ENCODE measurements at regions not wholly inside any gene's neighbourhood (a gene's known extent, or its start where the extent isn't known, plus 50 kb on each side); places are given as distances from the start of the nearest gene placed in this dataset.

GRCh38 chrX:97867266-97867665 is 983.6 kb downstream of the RPA4 start:
- FAIRE-seq = no peak
- Histone ChIP-seq H3K36me3 (ENCODE audit: control insufficient read depth in 2 of 2, extremely low read depth in 1 of 2, insufficient read depth in 2 of 2, low read length in 2 of 2) (no peaks in the 10 kb centered on the region), H3K27ac (ENCODE audit: control insufficient read depth, insufficient read depth, low read length) (no peak overlapping the region), H3K4me2 (ENCODE audit: control insufficient read depth, extremely low read depth, insufficient read depth, low read depth, low read length) (no peak overlapping the region), H2AFZ (ENCODE audit: control insufficient read depth, low read length) (no peak overlapping the region), H3K9ac (ENCODE audit: control insufficient read depth, extremely low read depth, insufficient read depth, low read length) (no peak overlapping the region), H3K9me1 (ENCODE audit: control insufficient read depth, extremely low read depth, insufficient read depth, low read length) (no peaks in the 10 kb centered on the region), H4K20me1 (ENCODE audit: control insufficient read depth, extremely low read depth, insufficient read depth, low read length) (no peaks in the 10 kb centered on the region), H3K9me3 (ENCODE audit: control insufficient read depth, low read depth, low read length) (no peaks in the 10 kb centered on the region), H3K4me1 (ENCODE audit: control insufficient read depth, extremely low read depth, insufficient read depth, low read length) (no peaks in the 10 kb centered on the region), H3K79me2 (ENCODE audit: control insufficient read depth, insufficient read depth, low read length) (no peaks in the 10 kb centered on the region), H3K4me3 (ENCODE audit: control insufficient read depth in 2 of 3, extremely low read depth in 1 of 3, insufficient read depth in 2 of 3, low read depth in 1 of 3, low read length in 3 of 3) (no peak overlapping the region), H3K27me3 (ENCODE audit: control insufficient read depth, extremely low read depth, insufficient read depth, low read length) (no peaks in the 10 kb centered on the region)
- TF ChIP-seq CTCF (optimal IDR thresholded peaks at IDR 0.05 in 1 of 3, IDR thresholded peaks at IDR 0.05 in 1 of 3, conservative IDR thresholded peaks at IDR 0.05 in 1 of 3; ENCODE audit: extremely low read depth in 1 of 3, insufficient read depth in 2 of 3, low read length in 3 of 3) = no peak
- TF ChIP-seq EZH2 (IDR thresholded peaks at IDR 0.05; ENCODE audit: low read length) = no peak
- no peak for DNase-seq (ENCODE audit: low read depth, low spot score)
- dilution Hi-C loops (cut with MboI; ENCODE audit: extremely low pct_ligation_motif_present, low sequenced_read_pairs) = no loop called here

GRCh38 chrX:97876697-97877407 is 993.1 kb downstream of the RPA4 start:
- H2AFZ ChIP-seq (ENCODE audit: control insufficient read depth, low read length) = no peak overlapping the region
- no peak overlapping the region for H3K4me2 ChIP-seq (ENCODE audit: control insufficient read depth, extremely low read depth, insufficient read depth, low read depth, low read length)
- no peaks in the 10 kb centered on the region for H3K27me3 ChIP-seq (ENCODE audit: control insufficient read depth, extremely low read depth, insufficient read depth, low read length)
- H3K4me3 ChIP-seq (ENCODE audit: control insufficient read depth in 2 of 3, extremely low read depth in 1 of 3, insufficient read depth in 2 of 3, low read depth in 1 of 3, low read length in 3 of 3) = no peak overlapping the region
- dilution Hi-C loops (cut with MboI; ENCODE audit: extremely low pct_ligation_motif_present, low sequenced_read_pairs) = no loop called here
- H3K36me3 ChIP-seq (ENCODE audit: control insufficient read depth in 2 of 2, extremely low read depth in 1 of 2, insufficient read depth in 2 of 2, low read length in 2 of 2) = no peaks in the 10 kb centered on the region
- H3K9ac ChIP-seq (ENCODE audit: control insufficient read depth, extremely low read depth, insufficient read depth, low read length) = no peak overlapping the region
- H3K79me2 ChIP-seq (ENCODE audit: control insufficient read depth, insufficient read depth, low read length) = no peaks in the 10 kb centered on the region
- DNase-seq (ENCODE audit: low read depth, low spot score) (no peak), FAIRE-seq (no peak)
- no peaks in the 10 kb centered on the region for H3K9me1 ChIP-seq (ENCODE audit: control insufficient read depth, extremely low read depth, insufficient read depth, low read length)
- no peak overlapping the region for H3K27ac ChIP-seq (ENCODE audit: control insufficient read depth, insufficient read depth, low read length)
- no peaks in the 10 kb centered on the region for H3K9me3 ChIP-seq (ENCODE audit: control insufficient read depth, low read depth, low read length)
- H3K4me1 ChIP-seq (ENCODE audit: control insufficient read depth, extremely low read depth, insufficient read depth, low read length) = no peaks in the 10 kb centered on the region
- TF ChIP-seq CTCF (optimal IDR thresholded peaks at IDR 0.05 in 1 of 3, IDR thresholded peaks at IDR 0.05 in 1 of 3, conservative IDR thresholded peaks at IDR 0.05 in 1 of 3; ENCODE audit: extremely low read depth in 1 of 3, insufficient read depth in 2 of 3, low read length in 3 of 3) = no peak
- no peak for TF ChIP-seq EZH2 (IDR thresholded peaks at IDR 0.05; ENCODE audit: low read length)
- no peaks in the 10 kb centered on the region for H4K20me1 ChIP-seq (ENCODE audit: control insufficient read depth, extremely low read depth, insufficient read depth, low read length)

Measured in keratinocyte (primary cell).